ENCODE measurements at regions not wholly inside any gene's neighbourhood (a gene's known extent, or its start where the extent isn't known, plus 50 kb on each side); places are given as distances from the start of the nearest gene placed in this dataset.

- TF ChIP-seq PBX3 (IDR thresholded peaks at IDR 0.05) (no peak), MAZ (IDR thresholded peaks at IDR 0.05; ENCODE audit: borderline replicate concordance, low read depth, low read length) (no peak), EP300 (IDR thresholded peaks at IDR 0.05) (no peak), JUN (IDR thresholded peaks at IDR 0.05) (no peak)
Measured at GRCh38 chr13:89790696-89791095, 1556.8 kb upstream of the MIR17HG start.
